Lung (tissue), 11 donors: ENCODE measurements at regions not wholly inside any gene's neighbourhood (a gene's known extent, or its start where the extent isn't known, plus 50 kb on each side); places are given as distances from the start of the nearest gene placed in this dataset.

ENCODE experiments used
- ATAC-seq: fragments of 200-7000 bp; cut with Tn5 transposase; one replicate; pipeline ENCODE4 v1.9.1; 2020; ENCODE audit warnings: moderate number of reproducible peaks; ENCODE audit not compliant: insufficient read depth, low FRiP score
- DNase-seq, 3 donors: peaks; one replicate each; pipeline ENCODE4 v3.0.0-alpha.2; 2013 to 2017
- H3K27ac ChIP-seq, 2 donors: one replicate each; pipeline ENCODE4 v1.5.1; 2013; ENCODE audit warnings: mild to moderate bottlenecking in 2 of 2, moderate library complexity in 2 of 2, control low read depth in 1 of 2, inconsistent platforms in 1 of 2, low read depth in 1 of 2, low read length in 1 of 2
- H3K27me3 ChIP-seq, 3 donors: one replicate each; pipeline ENCODE4 v1.5.1; 2013; ENCODE audit warnings: low read length in 2 of 3; ENCODE audit not compliant: control insufficient read depth in 3 of 3, insufficient read depth in 3 of 3
- H3K36me3 ChIP-seq, 4 donors: one replicate each; pipeline ENCODE4 v1.5.1; 2013; ENCODE audit warnings: low read length in 4 of 4, mild to moderate bottlenecking in 1 of 4, moderate library complexity in 1 of 4; ENCODE audit not compliant: control insufficient read depth in 4 of 4, insufficient read depth in 4 of 4
- H3K4me1 ChIP-seq, 5 donors: one replicate each; pipeline ENCODE4 v1.5.1; 2013; ENCODE audit warnings: low read length in 5 of 5, mild to moderate bottlenecking in 2 of 5, moderate library complexity in 1 of 5; ENCODE audit not compliant: control insufficient read depth in 5 of 5, insufficient read depth in 5 of 5
- H3K4me3 ChIP-seq: one replicate; pipeline ENCODE4 v1.5.1; 2013; ENCODE audit warnings: mild to moderate bottlenecking, control low read depth, moderate library complexity
- H3K9ac ChIP-seq, 2 donors: one replicate each; pipeline ENCODE4 v1.5.1; 2013; ENCODE audit warnings: low read length in 2 of 2, control low read depth in 1 of 2; ENCODE audit not compliant: insufficient read depth in 1 of 2
- H3K9me3 ChIP-seq, 4 donors: one replicate each; pipeline ENCODE4 v1.5.1; 2013; ENCODE audit warnings: low read length in 3 of 4, mild to moderate bottlenecking in 1 of 4, moderate library complexity in 1 of 4; ENCODE audit not compliant: control insufficient read depth in 4 of 4, insufficient read depth in 3 of 4
- WGBS, 2 donors: extraction: QIAGEN DNeasy Blood & Tissue Kit; methylation state at CpG; one replicate each; pipeline ENCODE4 v1.1.7; 2013; 5-methylcytosine and 5-hydroxymethylcytosine counted together
- TF ChIP-seq, protein P1 (sequence below): IDR thresholded peaks from 2 replicates; pipeline ENCODE4 v1.5.1; 2012; ENCODE audit warnings: mild to moderate bottlenecking; ENCODE audit errors: control extremely low read depth, extremely low read depth
- donor health status: control.
- donor health status: control.
- donor health status: Bipolar disorder and iron deficiency.
- donor health status: healthy.
- donor health status: DM: yes; HTN: yes; CAD: no.

DNA sequence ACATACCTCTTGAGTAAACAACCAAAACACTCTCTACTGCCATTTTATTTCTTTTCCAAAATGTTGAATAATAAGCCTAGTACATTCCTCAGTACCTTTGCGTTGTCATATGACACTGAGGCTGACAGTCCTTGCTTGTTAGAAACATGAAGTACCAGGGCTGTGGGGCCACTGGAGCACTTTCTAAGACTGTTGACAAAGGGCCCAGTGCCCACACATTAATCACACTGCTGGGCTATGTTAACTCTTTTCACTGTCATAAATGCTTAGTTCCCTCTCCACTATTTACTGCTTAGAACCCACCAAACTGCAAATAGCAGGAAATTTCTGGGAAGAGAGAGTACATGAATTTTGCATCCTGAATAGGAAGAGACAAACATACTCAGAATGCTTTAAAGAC lies 57.1 kb downstream of the FAM47B start:
- no peak overlapping the region for H3K9ac ChIP-seq
- 46 to 67% methylated on average over 1 of the region's 1 CpG for WGBS, 2 donors
- no peak overlapping the region for H3K27ac ChIP-seq
- TF ChIP-seq, protein P1, sequence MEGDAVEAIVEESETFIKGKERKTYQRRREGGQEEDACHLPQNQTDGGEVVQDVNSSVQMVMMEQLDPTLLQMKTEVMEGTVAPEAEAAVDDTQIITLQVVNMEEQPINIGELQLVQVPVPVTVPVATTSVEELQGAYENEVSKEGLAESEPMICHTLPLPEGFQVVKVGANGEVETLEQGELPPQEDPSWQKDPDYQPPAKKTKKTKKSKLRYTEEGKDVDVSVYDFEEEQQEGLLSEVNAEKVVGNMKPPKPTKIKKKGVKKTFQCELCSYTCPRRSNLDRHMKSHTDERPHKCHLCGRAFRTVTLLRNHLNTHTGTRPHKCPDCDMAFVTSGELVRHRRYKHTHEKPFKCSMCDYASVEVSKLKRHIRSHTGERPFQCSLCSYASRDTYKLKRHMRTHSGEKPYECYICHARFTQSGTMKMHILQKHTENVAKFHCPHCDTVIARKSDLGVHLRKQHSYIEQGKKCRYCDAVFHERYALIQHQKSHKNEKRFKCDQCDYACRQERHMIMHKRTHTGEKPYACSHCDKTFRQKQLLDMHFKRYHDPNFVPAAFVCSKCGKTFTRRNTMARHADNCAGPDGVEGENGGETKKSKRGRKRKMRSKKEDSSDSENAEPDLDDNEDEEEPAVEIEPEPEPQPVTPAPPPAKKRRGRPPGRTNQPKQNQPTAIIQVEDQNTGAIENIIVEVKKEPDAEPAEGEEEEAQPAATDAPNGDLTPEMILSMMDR, result no peak
- no peak overlapping the region for H3K4me3 ChIP-seq
- H3K9me3 ChIP-seq, result no peaks in the 10 kb centered on the region
- no peaks in the 10 kb centered on the region for H3K4me1 ChIP-seq
- DNase-seq (no peak), ATAC-seq (no peak)
- H3K27me3 ChIP-seq, result peaks cover 0 to 2% (median 2%) of the 10 kb centered on the region in 3 donors
- no peaks in the 10 kb centered on the region for H3K36me3 ChIP-seq

DNA sequence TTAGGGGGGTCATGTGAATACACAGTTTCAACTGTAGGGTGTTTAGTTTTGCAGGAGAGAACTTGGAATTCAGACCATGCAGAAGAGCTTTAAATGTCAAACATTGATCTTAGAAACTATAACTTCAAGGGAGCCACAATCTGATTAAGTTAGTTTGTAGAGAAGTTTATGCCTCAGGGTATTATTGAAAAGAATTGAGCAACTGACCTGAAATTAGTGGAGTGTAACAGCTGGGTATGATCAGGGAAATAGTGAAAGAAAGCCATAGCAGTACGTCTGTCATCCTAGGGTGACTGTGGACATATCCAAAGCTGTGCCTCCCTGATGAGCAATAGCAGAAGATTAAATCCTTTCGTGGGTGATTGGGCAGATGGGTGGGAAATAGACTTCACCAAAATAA lies 63.8 kb downstream of the FAM47B start:
- no peaks in the 10 kb centered on the region for H3K4me1 ChIP-seq
- ATAC-seq, result no peak
- no peak overlapping the region for H3K4me3 ChIP-seq
- peak in 2 of 3 donors; percentile 3 to 20 for DNase-seq
- TF ChIP-seq, protein P1, result no peak
- peaks cover 0 to 3% (median under 1%) of the 10 kb centered on the region in 4 donors for H3K9me3 ChIP-seq
- no peaks in the 10 kb centered on the region for H3K36me3 ChIP-seq
- WGBS, 2 donors, result 51 to 56% methylated on average over 2 of the region's 2 CpGs
- no peak overlapping the region for H3K9ac ChIP-seq
- no peak overlapping the region for H3K27ac ChIP-seq
- peaks cover 0 to 3% (median 2%) of the 10 kb centered on the region in 3 donors for H3K27me3 ChIP-seq

DNA sequence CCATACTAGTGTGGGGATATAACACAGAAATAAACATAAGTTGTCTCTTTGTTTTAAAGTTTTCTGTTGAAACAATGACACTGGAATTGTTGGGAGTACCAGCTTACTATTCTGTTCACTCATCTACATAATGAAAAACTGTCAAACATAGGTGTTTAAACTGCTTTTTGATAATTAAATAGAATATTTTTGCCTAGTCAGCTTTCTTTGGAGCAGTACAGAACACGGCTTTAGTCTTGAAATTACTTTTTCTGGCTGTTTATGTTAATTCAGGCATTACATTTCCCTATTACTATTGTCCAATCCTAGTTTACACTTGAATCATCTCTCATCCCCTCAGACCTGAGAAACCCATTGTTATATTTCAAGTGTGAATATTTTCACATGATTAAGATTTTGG lies 73.0 kb downstream of the FAM47B start:
- DNase-seq (no peak), ATAC-seq (no peak)
- no peaks in the 10 kb centered on the region for H3K36me3 ChIP-seq
- no peak overlapping the region for H3K4me3 ChIP-seq
- no peak overlapping the region for H3K27ac ChIP-seq
- H3K9me3 ChIP-seq, result peaks cover 0 to 3% (median under 1%) of the 10 kb centered on the region in 4 donors
- H3K27me3 ChIP-seq, result peaks cover 0 to 3% (median 2%) of the 10 kb centered on the region in 3 donors
- H3K9ac ChIP-seq, result no peak overlapping the region
- TF ChIP-seq, protein P1, result no peak
- 58 to 79% methylated on average over 1 of the region's 1 CpG for WGBS, 2 donors
- H3K4me1 ChIP-seq, result peaks cover 0 to 3% (median 0%) of the 10 kb centered on the region in 5 donors

DNA sequence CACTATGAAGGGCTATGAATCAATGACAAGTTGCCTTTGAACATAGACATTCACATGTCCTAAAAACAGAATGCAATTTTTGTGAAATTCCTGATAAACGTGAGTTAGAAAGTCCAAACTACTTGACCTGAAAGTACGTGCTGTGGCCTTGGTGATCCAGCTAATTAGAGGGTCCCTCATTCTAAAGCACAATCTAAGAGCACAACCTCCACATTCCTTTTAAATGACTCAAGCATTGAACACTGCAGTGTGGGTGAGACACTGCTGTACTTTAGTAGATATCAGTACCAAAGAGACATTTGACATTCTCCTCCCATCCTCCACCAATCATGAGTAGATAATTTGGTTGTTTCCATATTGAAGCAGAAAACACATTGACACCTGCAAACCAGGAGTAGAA lies 73.5 kb downstream of the FAM47B start:
- H3K27me3 ChIP-seq, result peaks cover 0 to 3% (median 2%) of the 10 kb centered on the region in 3 donors
- no peak overlapping the region for H3K9ac ChIP-seq
- H3K9me3 ChIP-seq, result peaks cover 0 to under 1% (median 0%) of the 10 kb centered on the region in 4 donors
- no peak overlapping the region for H3K4me3 ChIP-seq
- no peak for ATAC-seq
- DNase-seq, result no peak
- WGBS, 2 donors, result 49 to 69% methylated on average over 2 of the region's 2 CpGs
- TF ChIP-seq, protein P1, result no peak
- H3K36me3 ChIP-seq, result no peaks in the 10 kb centered on the region
- H3K27ac ChIP-seq, result no peak overlapping the region
- peaks cover 0 to 3% (median 0%) of the 10 kb centered on the region in 5 donors for H3K4me1 ChIP-seq
